Endodermal cell (in vitro differentiated cells): ENCODE measurements at regions not wholly inside any gene's neighbourhood (a gene's known extent, or its start where the extent isn't known, plus 50 kb on each side); places are given as distances from the start of the nearest gene placed in this dataset.

Experiments
- DNase-seq: peaks from one replicate; pipeline ENCODE4 v3.0.0-alpha.2; 2017
- H3K27ac ChIP-seq: 2 replicates; pipeline ENCODE4 v1.5.1; 2013; ENCODE audit warnings: mild to moderate bottlenecking, low read depth, low read length, moderate library complexity
- H3K27me3 ChIP-seq: 2 replicates; pipeline ENCODE4 v1.6.1; 2013; ENCODE audit warnings: mild to moderate bottlenecking, low read length, moderate library complexity; ENCODE audit not compliant: insufficient read depth, control insufficient read depth, poor library complexity, severe bottlenecking
- H3K36me3 ChIP-seq: 2 replicates; pipeline ENCODE4 v1.7.0; 2013; ENCODE audit warnings: mild to moderate bottlenecking, low read length, moderate library complexity; ENCODE audit not compliant: control insufficient read depth, insufficient read depth
- H3K4me1 ChIP-seq: one replicate; pipeline ENCODE4 v1.7.0; 2013; ENCODE audit warnings: low read length; ENCODE audit not compliant: control insufficient read depth, insufficient read depth
- H3K4me3 ChIP-seq: 2 replicates; pipeline ENCODE4 v1.5.1; 2013; ENCODE audit warnings: mild to moderate bottlenecking, low read length, moderate library complexity
- H3K9ac ChIP-seq: 2 replicates; pipeline ENCODE4 v1.6.1; 2013; ENCODE audit warnings: mild to moderate bottlenecking, low read length, moderate library complexity; ENCODE audit not compliant: poor library complexity, severe bottlenecking; ENCODE audit errors: extremely low read depth
- H3K9me3 ChIP-seq: 2 replicates; pipeline ENCODE4 v1.6.1; 2013; ENCODE audit warnings: mild to moderate bottlenecking, low read length, moderate library complexity; ENCODE audit not compliant: control insufficient read depth
- H3K27ac Mint-ChIP-seq: 2 replicates; pipeline ENCODE4 v1.8.0; 2020; ENCODE audit warnings: mixed read lengths
- H3K27me3 Mint-ChIP-seq: 2 replicates; pipeline ENCODE4 v1.8.0; 2021; ENCODE audit warnings: mild to moderate bottlenecking, mixed read lengths; ENCODE audit not compliant: insufficient read depth
- H3K36me3 Mint-ChIP-seq: 2 replicates; pipeline ENCODE4 v1.8.0; 2020; ENCODE audit warnings: low read depth, mixed read lengths
- H3K4me1 Mint-ChIP-seq: 2 replicates; pipeline ENCODE4 v1.8.0; 2020; ENCODE audit warnings: mixed read lengths
- H3K4me3 Mint-ChIP-seq: 2 replicates; pipeline ENCODE4 v1.8.0; 2020; ENCODE audit warnings: mild to moderate bottlenecking, moderate library complexity, mixed read lengths
- H3K9me3 Mint-ChIP-seq: 2 replicates; pipeline ENCODE4 v1.8.0; 2020; ENCODE audit warnings: mild to moderate bottlenecking, mixed read lengths
- CTCF ChIP-seq: fragments of 200-600 bp; sonication (generic); conservative IDR thresholded peaks from 2 replicates; pipeline ENCODE4 v1.5.0; 2021; ENCODE audit warnings: antibody characterized with exemption, mild to moderate bottlenecking
- WGBS, 2 experiments: methylation state at CpG; one replicate each; pipeline versions ENCODE4 v1.1.5 to v1.1.7; 2013; ENCODE audit warnings: missing lambda C conversion rate in 2 of 2, mixed read lengths in 1 of 2; ENCODE audit not compliant: insufficient coverage in 1 of 2, insufficient read length in 1 of 2; 5-methylcytosine and 5-hydroxymethylcytosine counted together

- H3K9ac ChIP-seq, result no peak overlapping the region
- H3K27ac ChIP-seq, result no peak overlapping the region
- peaks cover 17% of the 10 kb centered on the region for H3K4me1 ChIP-seq
- Mint-ChIP-seq H3K27me3 (peaks cover 6% of the 10 kb centered on the region), H3K9me3 (no peaks in the 10 kb centered on the region), H3K4me3 (no peak overlapping the region), H3K27ac (no peak overlapping the region), H3K36me3 (no peaks in the 10 kb centered on the region), H3K4me1 (peaks cover 53% of the 10 kb centered on the region)
- no peak overlapping the region for H3K4me3 ChIP-seq
- no peak for DNase-seq
- H3K9me3 ChIP-seq, result no peaks in the 10 kb centered on the region
- WGBS, 2 experiments, result 87 to 92% methylated on average over 8 of the region's 8 CpGs
- no peak for TF ChIP-seq CTCF
- H3K27me3 ChIP-seq, result no peaks in the 10 kb centered on the region
- no peaks in the 10 kb centered on the region for H3K36me3 ChIP-seq
These were observed 284.5 kb downstream of the MAF start for GRCh38 chr16:79316004-79316458.

- peaks cover 6% of the 10 kb centered on the region for H3K27me3 Mint-ChIP-seq
- DNase-seq, result no peak
- no peaks in the 10 kb centered on the region for H3K36me3 ChIP-seq
- H3K9me3 ChIP-seq, result no peaks in the 10 kb centered on the region
- peaks cover 44% of the 10 kb centered on the region for H3K4me1 Mint-ChIP-seq
- WGBS, 2 experiments, result 79 to 90% methylated on average over 11 of the region's 11 CpGs
- no peak overlapping the region for H3K27ac ChIP-seq
- H3K9ac ChIP-seq, result no peak overlapping the region
- peaks cover 20% of the 10 kb centered on the region for H3K4me1 ChIP-seq
- H3K4me3 Mint-ChIP-seq, result no peak overlapping the region
- H3K27me3 ChIP-seq, result no peaks in the 10 kb centered on the region
- no peaks in the 10 kb centered on the region for H3K36me3 Mint-ChIP-seq
- no peak for TF ChIP-seq CTCF
- no peak overlapping the region for H3K27ac Mint-ChIP-seq
- H3K9me3 Mint-ChIP-seq, result no peaks in the 10 kb centered on the region
- peak overlapping the region; percentile 26 for H3K4me3 ChIP-seq
These were observed 288.0 kb downstream of the MAF start for GRCh38 chr16:79312502-79312901.

- H3K4me3 Mint-ChIP-seq, result no peak overlapping the region
- WGBS, 2 experiments, result 91 to 99% methylated on average over 7 of the region's 7 CpGs
These were observed 289.8 kb downstream of the MAF start for GRCh38 chr16:79310710-79311109.

More at GRCh38 chr16:79310710-79311109, 289.8 kb downstream of the MAF start:
- Histone ChIP-seq H3K36me3 (no peaks in the 10 kb centered on the region), H3K4me1 (peaks cover 20% of the 10 kb centered on the region), H3K27me3 (no peaks in the 10 kb centered on the region), H3K9me3 (no peaks in the 10 kb centered on the region), H3K9ac (no peak overlapping the region), H3K4me3 (no peak overlapping the region), H3K27ac (no peak overlapping the region)
- no peaks in the 10 kb centered on the region for H3K27me3 Mint-ChIP-seq
- no peaks in the 10 kb centered on the region for H3K9me3 Mint-ChIP-seq
- DNase-seq, result no peak
- no peak overlapping the region for H3K27ac Mint-ChIP-seq
- H3K4me1 Mint-ChIP-seq, result peaks cover 42% of the 10 kb centered on the region
- no peaks in the 10 kb centered on the region for H3K36me3 Mint-ChIP-seq
- no peak for TF ChIP-seq CTCF
